ENCODE measurements at regions not wholly inside any gene's neighbourhood (a gene's known extent, or its start where the extent isn't known, plus 50 kb on each side); places are given as distances from the start of the nearest gene placed in this dataset.

DNA sequence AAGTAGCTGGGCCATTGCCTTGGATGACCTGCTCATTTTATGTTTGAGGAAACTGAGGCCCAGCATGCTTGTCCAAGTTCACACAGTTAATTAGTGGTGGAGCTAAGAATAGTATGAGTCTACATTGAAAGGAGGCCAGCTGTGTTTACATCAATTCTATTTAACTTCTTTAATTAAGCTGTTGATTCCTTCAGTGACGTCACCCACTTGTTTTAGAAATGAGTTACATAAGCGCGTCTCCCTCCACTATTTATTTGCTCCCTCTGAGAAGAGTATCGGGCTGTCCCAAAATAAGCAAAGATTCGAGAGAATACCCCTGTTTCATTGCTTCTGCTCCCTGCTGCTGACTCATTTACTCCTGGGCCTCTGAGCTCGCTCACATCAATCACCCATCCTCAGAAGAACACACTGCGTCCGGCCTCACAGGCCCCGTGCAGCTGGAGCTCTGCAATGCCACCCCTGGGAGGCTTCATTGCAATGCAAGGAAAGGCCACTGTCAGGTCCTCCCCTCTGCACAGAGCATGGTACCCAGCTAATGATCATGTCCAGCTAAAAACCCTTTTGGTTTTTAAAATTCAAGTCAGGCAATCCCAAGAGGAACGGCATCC, 74.8 kb upstream of the BMP2 start:
- ChIA-PET CTCF (ENCODE audit: partially characterized antibody) (interaction anchor here (0.7 to 2.5 kb wide), 4 partner anchors 16 to 339 kb away, joined by 3 to 10 read pairs (median 4); no protein-coding TSS in a partner anchor), POLR2A (ENCODE audit: partially characterized antibody) (no interaction called here)
- H4K5ac ChIP-seq (ENCODE audit: insufficient read length, low read depth, low read length), result no peak overlapping the region
- no peak for TF ChIP-seq GTF2F1 (IDR thresholded peaks at IDR 0.05; ENCODE audit: borderline replicate concordance, low read depth, low read length)
- TF ChIP-seq TCF12 (IDR thresholded peaks at IDR 0.05; ENCODE audit: low read depth, low read length), result no peak
- TF ChIP-seq POLR2AphosphoS5 (IDR thresholded peaks at IDR 0.05; ENCODE audit: low read depth, low read length), result no peak
- no peak for TF ChIP-seq USF2 (IDR thresholded peaks at IDR 0.05; ENCODE audit: low read length)
- no peak for TF ChIP-seq HDAC6 (IDR thresholded peaks at IDR 0.05; ENCODE audit: low read depth, low read length)
- TF ChIP-seq POU5F1 (IDR thresholded peaks at IDR 0.05; ENCODE audit: low read depth, low read length), result no peak
- no peak for TF ChIP-seq MAX (IDR thresholded peaks at IDR 0.05)
- no peak for TF ChIP-seq BCL11A (IDR thresholded peaks at IDR 0.05; ENCODE audit: low read depth in 2 of 2, low read length in 2 of 2)
- no peak for TF ChIP-seq CHD1 (IDR thresholded peaks at IDR 0.05; ENCODE audit: low read depth, low read length)
- TF ChIP-seq MAFK (IDR thresholded peaks at IDR 0.05; ENCODE audit: low read depth, low read length), result no peak
- no peak for TF ChIP-seq SIRT6 (IDR thresholded peaks at IDR 0.05; ENCODE audit: low read length)
- TF ChIP-seq SP1 (IDR thresholded peaks at IDR 0.05; ENCODE audit: low read depth, low read length), result no peak
- TF ChIP-seq SIN3A (conservative IDR thresholded peaks at IDR 0.05 in 1 of 2, IDR thresholded peaks at IDR 0.05 in 1 of 2; ENCODE audit: low read depth in 1 of 2, low read length in 2 of 2), result no peak
- TF ChIP-seq KDM1A (IDR thresholded peaks at IDR 0.05; ENCODE audit: borderline replicate concordance, low read length), result no peak

More for the DNA sequence above, 74.8 kb upstream of the BMP2 start:
- no peaks in the 10 kb centered on the region for H3K79me1 ChIP-seq (ENCODE audit: low read depth, low read length)
- no peak overlapping the region for H3K14ac ChIP-seq (ENCODE audit: insufficient read length)
- H3K9ac ChIP-seq (replicated peaks in 1 of 4; ENCODE audit: extremely low read depth in 1 of 4, low read depth in 3 of 4, low read length in 3 of 4), result no peak overlapping the region
- H3K27ac ChIP-seq (ENCODE audit: low read depth, low read length), result no peak overlapping the region
- peaks cover 0 to 2% (median under 1%) of the 10 kb centered on the region in 4 experiments; a peak in 4 of 7 replicates for H3K4me1 ChIP-seq (replicated peaks in 1 of 4; ENCODE audit: control insufficient read depth in 3 of 4, insufficient read depth in 4 of 4, low read length in 3 of 4)
- H2BK15ac ChIP-seq (ENCODE audit: low read length), result no peak overlapping the region
- no peak overlapping the region for H3K18ac ChIP-seq (ENCODE audit: extremely low read depth, low read length)
- no peak overlapping the region for H3K56ac ChIP-seq (replicated peaks; ENCODE audit: insufficient read length, low read depth, low read length)
- H2BK120ac ChIP-seq (replicated peaks; ENCODE audit: low read depth, low read length), result no peak overlapping the region
- H3K4me3 ChIP-seq (ENCODE audit: extremely low read depth in 1 of 4, insufficient read depth in 2 of 4, low read depth in 3 of 4, low read length in 4 of 4), result no peak overlapping the region
- H4K20me1 ChIP-seq (replicated peaks in 1 of 2; ENCODE audit: control insufficient read depth in 1 of 2, insufficient read depth in 2 of 2, low read length in 2 of 2), result no peaks in the 10 kb centered on the region
- no peak overlapping the region for H2BK5ac ChIP-seq (ENCODE audit: low read depth, low read length)
- FAIRE-seq (no peak), DNase-seq (ENCODE audit: low read depth in 1 of 2, low spot score in 2 of 2) (no peak)
- H2AK5ac ChIP-seq (ENCODE audit: low read depth, low read length), result no peak overlapping the region
- no peaks in the 10 kb centered on the region for H3K79me2 ChIP-seq (ENCODE audit: control insufficient read depth in 1 of 2, insufficient read depth in 2 of 2, low read length in 2 of 2)
- H3K27me3 ChIP-seq (replicated peaks in 1 of 4; ENCODE audit: control insufficient read depth in 3 of 4, extremely low read depth in 1 of 4, insufficient read depth in 3 of 4, low read length in 3 of 4), result no peaks in the 10 kb centered on the region
- no peak overlapping the region for H2AFZ ChIP-seq (ENCODE audit: low read length)
- H2BK20ac ChIP-seq (ENCODE audit: low read length), result no peak overlapping the region
- H3K23me2 ChIP-seq (ENCODE audit: low read depth, low read length), result no peaks in the 10 kb centered on the region
- WGBS, 2 experiments (ENCODE audit: extremely low coverage in 1 of 2, insufficient coverage in 1 of 2, insufficient read length in 1 of 2, insufficient replicate concordance in 2 of 2, low coverage in 1 of 2, low lambda C conversion rate in 2 of 2, missing lambda C conversion rate in 1 of 2), result 93% methylated on average over 10 of the region's 10 CpGs; no CpG with 5 or more reads in 1 of the 2 experiments
- H3K9me3 ChIP-seq (ENCODE audit: insufficient read depth in 2 of 2, low read depth in 1 of 2, low read length in 1 of 2), result no peaks in the 10 kb centered on the region
- H3K36me3 ChIP-seq (ENCODE audit: control insufficient read depth in 2 of 4, insufficient read depth in 4 of 4, low read length in 3 of 4), result no peaks in the 10 kb centered on the region
- H3K4ac ChIP-seq (replicated peaks; ENCODE audit: insufficient read length, low read depth, low read length), result no peak overlapping the region
- no peak overlapping the region for H4K91ac ChIP-seq (replicated peaks; ENCODE audit: insufficient read length, low read length)
- H2BK12ac ChIP-seq (ENCODE audit: low read depth, low read length), result no peak overlapping the region
- H3K23ac ChIP-seq (ENCODE audit: insufficient read length), result no peak overlapping the region
- H3K4me2 ChIP-seq (ENCODE audit: insufficient read depth in 1 of 2, low read depth in 2 of 2, low read length in 2 of 2), result no peak overlapping the region
- no peak overlapping the region for H4K8ac ChIP-seq (ENCODE audit: extremely low read depth, insufficient read depth, low read length)
